ENCODE measurements at regions not wholly inside any gene's neighbourhood (a gene's known extent, or its start where the extent isn't known, plus 50 kb on each side); places are given as distances from the start of the nearest gene placed in this dataset.

- TF ChIP-seq EZH2 (IDR thresholded peaks at IDR 0.05) (no peak), POLR2AphosphoS5 (IDR thresholded peaks at IDR 0.05; ENCODE audit: borderline replicate concordance, low read depth, low read length) (no peak)
These were observed 777.4 kb upstream of the PCDH9 start for GRCh38 chr13:68007576-68007975.

All from SK-N-MC (cell line).